ENCODE measurements at regions not wholly inside any gene's neighbourhood (a gene's known extent, or its start where the extent isn't known, plus 50 kb on each side); places are given as distances from the start of the nearest gene placed in this dataset.

GRCh38 chr1:222093518-222093917 is 351.6 kb upstream of the DUSP10 start:
- TF ChIP-seq CTCF (IDR thresholded peaks at IDR 0.05): no peak
- no peak for TF ChIP-seq POLR2A (IDR thresholded peaks at IDR 0.05)
